IMR-90 (cell line): ENCODE measurements at regions not wholly inside any gene's neighbourhood (a gene's known extent, or its start where the extent isn't known, plus 50 kb on each side); places are given as distances from the start of the nearest gene placed in this dataset.

Experiments used
- ATAC-seq: fragments of 200-7000 bp; cut with Tn5 transposase; 2 replicates; pipeline ENCODE4 v1.9.1; 2020; ENCODE audit warnings: low read depth, mild to moderate bottlenecking, moderate library complexity
- BruUV-seq: library from RNA; stranded (reverse); fragments of 400-500 nt; replicated peaks from 2 replicates; lab custom pipeline; 2021; lab: Mats Ljungman, UMichigan
- CTCF ChIA-PET: fragments of 300-600 bp; formaldehyde crosslinking; extraction: SDS; loops from one replicate; lab custom pipeline; 2021; ENCODE audit warnings: antibody characterized with exemption; lab: Yijun Ruan, JAX
- POLR2A ChIA-PET: fragments of 300-600 bp; sonication (Branson Sonifier 250); formaldehyde crosslinking; loops from one replicate; lab custom pipeline; 2022; ENCODE audit warnings: antibody characterized with exemption; ENCODE audit not compliant: unreplicated experiment; lab: Charles Lee
- DNase-seq: peaks from one replicate; pipeline ENCODE4 v3.0.0; 2013
- H2AFZ ChIP-seq: replicated peaks from 2 replicates; pipeline ENCODE3; 2013; ENCODE audit warnings: low read length, mild to moderate bottlenecking; ENCODE audit not compliant: poor library complexity
- H2AK5ac ChIP-seq: 2 replicates; pipeline ENCODE4 v1.6.1; 2013; ENCODE audit warnings: low read depth, low read length, inconsistent platforms
- H2AK9ac ChIP-seq: replicated peaks from 2 replicates; pipeline ENCODE3; 2013; ENCODE audit warnings: mild to moderate bottlenecking, low read depth, low read length, moderate library complexity; ENCODE audit not compliant: poor library complexity
- H2BK120ac ChIP-seq: 2 replicates; pipeline ENCODE4 v1.6.1; 2013; ENCODE audit warnings: low read depth, low read length, inconsistent platforms
- H2BK15ac ChIP-seq: 3 replicates; pipeline ENCODE4 v1.6.1; 2013; ENCODE audit warnings: low read depth, low read length, inconsistent platforms
- H2BK20ac ChIP-seq: 2 replicates; pipeline ENCODE4 v1.6.1; 2013; ENCODE audit warnings: low read depth, mild to moderate bottlenecking, inconsistent platforms, low read length, moderate library complexity
- H2BK5ac ChIP-seq: 2 replicates; pipeline ENCODE4 v1.6.1; 2013; ENCODE audit warnings: mild to moderate bottlenecking, low read depth, low read length, inconsistent platforms; ENCODE audit not compliant: poor library complexity, severe bottlenecking
- H3K14ac ChIP-seq: replicated peaks from 2 replicates; pipeline ENCODE4 v1.6.1; 2013; ENCODE audit warnings: low read depth, low read length, inconsistent platforms
- H3K18ac ChIP-seq: 2 replicates; pipeline ENCODE4 v1.6.1; 2013; ENCODE audit warnings: low read depth, low read length, control low read depth
- H3K23ac ChIP-seq: 2 replicates; pipeline ENCODE4 v1.6.1; 2013; ENCODE audit warnings: low read depth, low read length, inconsistent platforms
- H3K27ac ChIP-seq: 2 replicates; pipeline ENCODE4 v1.5.1; 2013; ENCODE audit warnings: mild to moderate bottlenecking, control low read depth, low read length; ENCODE audit not compliant: insufficient read depth
- H3K27me3 ChIP-seq: 2 replicates; pipeline ENCODE4 v1.6.1; 2013; ENCODE audit warnings: low read length; ENCODE audit not compliant: control insufficient read depth, insufficient read depth
- H3K36me3 ChIP-seq: 2 replicates; pipeline ENCODE4 v1.6.1; 2013; ENCODE audit warnings: low read length, mixed read lengths; ENCODE audit not compliant: control insufficient read depth, insufficient read depth
- H3K4ac ChIP-seq: 2 replicates; pipeline ENCODE4 v1.6.1; 2013; ENCODE audit warnings: low read depth, low read length, inconsistent platforms
- H3K4me1 ChIP-seq: 2 replicates; pipeline ENCODE4 v1.6.1; 2013; ENCODE audit warnings: low read length, mixed read lengths; ENCODE audit not compliant: control insufficient read depth, insufficient read depth
- H3K4me2 ChIP-seq: 2 replicates; pipeline ENCODE4 v1.6.1; 2013; ENCODE audit warnings: low read depth, mild to moderate bottlenecking, control low read depth, low read length, moderate library complexity
- H3K4me3 ChIP-seq: 2 replicates; pipeline ENCODE4 v1.5.1; 2013; ENCODE audit warnings: low read depth, mild to moderate bottlenecking, control low read depth, low read length, moderate library complexity; ENCODE audit not compliant: insufficient read depth
- H3K56ac ChIP-seq: 2 replicates; pipeline ENCODE4 v1.6.1; 2013; ENCODE audit warnings: low read length, inconsistent platforms; ENCODE audit not compliant: insufficient read depth; ENCODE audit errors: extremely low read depth
- H3K79me1 ChIP-seq, 2 experiments: 2 replicates each; pipeline ENCODE4 v1.6.1; 2013; ENCODE audit warnings: low read length in 2 of 2, inconsistent platforms in 1 of 2, low read depth in 1 of 2
- H3K9ac ChIP-seq: 2 replicates; pipeline ENCODE4 v1.6.1; 2013; ENCODE audit warnings: low read depth, low read length, control low read depth
- H3K9me1 ChIP-seq: 2 replicates; pipeline ENCODE4 v1.6.1; 2013; ENCODE audit warnings: low read length, inconsistent platforms; ENCODE audit not compliant: insufficient read depth
- H3K9me3 ChIP-seq: 2 replicates; pipeline ENCODE4 v1.6.1; 2013; ENCODE audit warnings: low read length; ENCODE audit not compliant: control insufficient read depth, insufficient read depth
- H4K20me1 ChIP-seq: 2 replicates; pipeline ENCODE4 v1.6.1; 2013; ENCODE audit warnings: low read length, inconsistent platforms; ENCODE audit not compliant: insufficient read depth
- H4K5ac ChIP-seq: 2 replicates; pipeline ENCODE4 v1.6.1; 2013; ENCODE audit warnings: mild to moderate bottlenecking, low read depth, low read length, control low read depth
- H4K8ac ChIP-seq, 2 experiments: 2 replicates each; pipeline ENCODE4 v1.6.1; 2013; ENCODE audit warnings: low read depth in 2 of 2, low read length in 2 of 2, control low read depth in 1 of 2, inconsistent platforms in 1 of 2
- H4K91ac ChIP-seq: 2 replicates; pipeline ENCODE4 v1.6.1; 2013; ENCODE audit warnings: low read depth, low read length, inconsistent platforms; ENCODE audit not compliant: insufficient read depth
- ELK1 ChIP-seq: fragments of 150-350 bp; IDR thresholded peaks from 2 replicates; pipeline ENCODE4 v1.6.1; 2016; ENCODE audit warnings: low read depth, mild to moderate bottlenecking, low read length, moderate library complexity, borderline replicate concordance
- MXI1 ChIP-seq: IDR thresholded peaks from 2 replicates; pipeline ENCODE4 v1.6.1; 2012; ENCODE audit warnings: low read depth, mild to moderate bottlenecking, low read length, moderate library complexity, borderline replicate concordance
- RFX5 ChIP-seq: IDR thresholded peaks from 2 replicates; pipeline ENCODE4 v1.8.0; 2012; ENCODE audit warnings: low read depth, mild to moderate bottlenecking, low read length, moderate library complexity
- WGBS, 2 experiments: methylation state at CpG; one replicate each; pipeline versions ENCODE4 v1.1.5 to v1.1.7; 2013; ENCODE audit warnings: missing lambda C conversion rate in 2 of 2; ENCODE audit not compliant: insufficient read length in 1 of 2; ENCODE audit errors: extremely low coverage in 2 of 2; 5-methylcytosine and 5-hydroxymethylcytosine counted together
- dilution Hi-C: fragments of 300-500 bp; cut with HindIII; formaldehyde crosslinking; loops from one replicate; pipeline ENCODE4 v1.14.3; 2018; ENCODE audit warnings: low sequenced_read_pairs; ENCODE audit not compliant: unreplicated experiment
- in situ Hi-C: fragments of 300-500 bp; cut with MboI; formaldehyde crosslinking; loops from 3 replicates; pipeline ENCODE4 v1.14.3; 2019; ENCODE audit warnings: low sequenced_read_pairs, inconsistent platforms, mixed read lengths
- intact Hi-C: fragments of 100-400 bp; cut with micrococcal nuclease; formaldehyde crosslinking; loops from 2 replicates; pipeline ENCODE4 v1.10.0; 2022

GRCh38 chr6:85966828-85967227 is 324.1 kb upstream of the SYNCRIP start:
- Histone ChIP-seq H2BK120ac (no peak overlapping the region), H3K4ac (no peak overlapping the region), H2BK5ac (no peak overlapping the region), H2AK9ac (no peak overlapping the region), H3K79me1 (no peaks in the 10 kb centered on the region), H4K8ac (no peak overlapping the region), H2AFZ (no peak overlapping the region), H2AK5ac (no peak overlapping the region), H2BK20ac (no peak overlapping the region), H4K91ac (no peak overlapping the region), H3K4me3 (no peak overlapping the region), H3K14ac (no peak overlapping the region), H3K27me3 (no peaks in the 10 kb centered on the region), H4K5ac (no peak overlapping the region), H4K20me1 (no peaks in the 10 kb centered on the region), H3K27ac (no peak overlapping the region), H3K9ac (no peak overlapping the region), H3K36me3 (no peaks in the 10 kb centered on the region), H3K4me1 (no peaks in the 10 kb centered on the region), H3K9me3 (peaks cover 2% of the 10 kb centered on the region; the same call in 1 of the 2 replicates), H2BK15ac (no peak overlapping the region), H3K56ac (no peak overlapping the region), H3K9me1 (no peaks in the 10 kb centered on the region), H3K23ac (no peak overlapping the region), H3K18ac (no peak overlapping the region), H3K4me2 (no peak overlapping the region)
- TF ChIP-seq ELK1 (no peak), MXI1 (no peak), RFX5 (no peak)
- in situ Hi-C loops (no loop called here), dilution Hi-C loops (no loop called here), intact Hi-C loops (no loop called here)
- CTCF ChIA-PET, result no interaction called here
- POLR2A ChIA-PET, result no interaction called here
- no TSS peak for BruUV-seq
- 0% methylated on average over 1 of the region's 5 CpGs; no CpG with 5 or more reads in 1 of the 2 experiments for WGBS, 2 experiments
- DNase-seq (no peak), ATAC-seq (no peak)
